ENCODE measurements at regions not wholly inside any gene's neighbourhood (a gene's known extent, or its start where the extent isn't known, plus 50 kb on each side); places are given as distances from the start of the nearest gene placed in this dataset.

GRCh38 chr5:33369485-33370465 lies 71.0 kb upstream of the TARS1 start:
- H3K4me1 ChIP-seq, result no peaks in the 10 kb centered on the region
- no peaks in the 10 kb centered on the region for H3K9me3 ChIP-seq
- no peak overlapping the region for H3K27ac ChIP-seq
- no peak for TF ChIP-seq POLR2A (IDR thresholded peaks at IDR 0.05)
- TF ChIP-seq POLR2AphosphoS5 (IDR thresholded peaks at IDR 0.05; ENCODE audit: insufficient read depth in 1 of 2, low read depth in 1 of 2), result no peak
- no peak for TF ChIP-seq CTCF (IDR thresholded peaks at IDR 0.05)
- no peak for DNase-seq (ENCODE audit: extremely low spot score in 2 of 2)
- no peaks in the 10 kb centered on the region for H3K36me3 ChIP-seq
- intact Hi-C loops (cut with DNase I), result no loop called here
- H3K4me3 ChIP-seq, result no peak overlapping the region
- no peaks in the 10 kb centered on the region for H3K27me3 ChIP-seq

- no peak overlapping the region for H3K27ac ChIP-seq
- intact Hi-C loops (cut with DNase I), result no loop called here
- TF ChIP-seq POLR2AphosphoS5 (IDR thresholded peaks at IDR 0.05; ENCODE audit: insufficient read depth in 1 of 2, low read depth in 1 of 2) (no peak), CTCF (IDR thresholded peaks at IDR 0.05) (no peak), POLR2A (IDR thresholded peaks at IDR 0.05) (no peak)
Observed at GRCh38 chr5:33370466-33370859, 70.3 kb upstream of the TARS1 start.

GRCh38 chr5:33371660-33372059 lies 69.1 kb upstream of the TARS1 start:
- no peaks in the 10 kb centered on the region for H3K27me3 ChIP-seq
- DNase-seq (ENCODE audit: extremely low spot score in 2 of 2), result no peak
- no peaks in the 10 kb centered on the region for H3K36me3 ChIP-seq
- no peak for TF ChIP-seq POLR2A (IDR thresholded peaks at IDR 0.05)
- no peak for TF ChIP-seq CTCF (IDR thresholded peaks at IDR 0.05)
- no peak for TF ChIP-seq POLR2AphosphoS5 (IDR thresholded peaks at IDR 0.05; ENCODE audit: insufficient read depth in 1 of 2, low read depth in 1 of 2)
- intact Hi-C loops (cut with DNase I), result no loop called here
- no peaks in the 10 kb centered on the region for H3K4me1 ChIP-seq
- no peak overlapping the region for H3K4me3 ChIP-seq
- H3K27ac ChIP-seq, result no peak overlapping the region
- no peaks in the 10 kb centered on the region for H3K9me3 ChIP-seq

More at GRCh38 chr5:33370466-33370859, 70.3 kb upstream of the TARS1 start:
- Histone ChIP-seq H3K36me3 (no peaks in the 10 kb centered on the region), H3K4me1 (no peaks in the 10 kb centered on the region), H3K9me3 (no peaks in the 10 kb centered on the region), H3K4me3 (no peak overlapping the region), H3K27me3 (no peaks in the 10 kb centered on the region)
- DNase-seq (ENCODE audit: extremely low spot score in 2 of 2), result no peak

GRCh38 chr5:33372721-33373472 lies 67.9 kb upstream of the TARS1 start:
- no peak overlapping the region for H3K27ac ChIP-seq
- TF ChIP-seq CTCF (IDR thresholded peaks at IDR 0.05), result no peak
- TF ChIP-seq POLR2A (IDR thresholded peaks at IDR 0.05), result no peak
- no peak for TF ChIP-seq POLR2AphosphoS5 (IDR thresholded peaks at IDR 0.05; ENCODE audit: insufficient read depth in 1 of 2, low read depth in 1 of 2)
- no peaks in the 10 kb centered on the region for H3K36me3 ChIP-seq
- no peaks in the 10 kb centered on the region for H3K9me3 ChIP-seq
- no peak overlapping the region for H3K4me3 ChIP-seq
- DNase-seq (ENCODE audit: extremely low spot score in 2 of 2), result no peak
- no peaks in the 10 kb centered on the region for H3K4me1 ChIP-seq
- intact Hi-C loops (cut with DNase I), result no loop called here
- H3K27me3 ChIP-seq, result no peaks in the 10 kb centered on the region

Data from vagina (tissue), 2 donors.